ENCODE measurements at regions not wholly inside any gene's neighbourhood (a gene's known extent, or its start where the extent isn't known, plus 50 kb on each side); places are given as distances from the start of the nearest gene placed in this dataset.

DNA sequence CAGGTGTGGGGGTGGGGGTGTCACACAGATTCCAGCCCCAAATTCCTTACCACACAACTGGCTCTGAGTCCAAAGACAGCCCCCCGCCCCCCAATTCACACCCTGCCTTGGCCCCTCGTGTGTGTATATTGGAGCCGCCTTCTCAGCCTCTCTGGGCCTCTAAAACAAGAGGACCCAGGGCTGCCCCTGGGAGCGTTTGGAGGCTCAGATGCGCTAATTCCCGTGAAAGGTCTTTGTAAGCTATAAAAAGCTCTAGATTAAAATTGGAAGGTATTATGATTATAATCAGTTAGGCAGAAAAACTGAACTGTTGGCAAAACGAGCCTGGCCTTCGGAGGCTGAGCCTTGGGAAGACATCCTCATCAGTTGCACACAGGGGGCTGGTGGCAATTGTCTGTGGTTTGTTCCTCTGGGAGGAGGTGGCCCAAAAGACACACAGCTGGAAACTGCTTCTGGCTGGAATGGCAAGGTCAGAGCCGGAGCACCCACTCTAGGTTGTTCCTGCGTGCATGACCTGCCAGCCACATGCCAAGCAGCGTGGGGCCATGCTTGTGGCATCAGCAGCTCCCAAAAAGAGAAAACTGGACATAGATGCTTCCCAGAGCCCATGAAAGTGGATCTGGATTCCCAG is 118.5 kb downstream of the PHETA1 start:
- H3K4me3 ChIP-seq (ENCODE audit: low read depth, low read length): no peak overlapping the region
- TF ChIP-seq, protein P1, sequence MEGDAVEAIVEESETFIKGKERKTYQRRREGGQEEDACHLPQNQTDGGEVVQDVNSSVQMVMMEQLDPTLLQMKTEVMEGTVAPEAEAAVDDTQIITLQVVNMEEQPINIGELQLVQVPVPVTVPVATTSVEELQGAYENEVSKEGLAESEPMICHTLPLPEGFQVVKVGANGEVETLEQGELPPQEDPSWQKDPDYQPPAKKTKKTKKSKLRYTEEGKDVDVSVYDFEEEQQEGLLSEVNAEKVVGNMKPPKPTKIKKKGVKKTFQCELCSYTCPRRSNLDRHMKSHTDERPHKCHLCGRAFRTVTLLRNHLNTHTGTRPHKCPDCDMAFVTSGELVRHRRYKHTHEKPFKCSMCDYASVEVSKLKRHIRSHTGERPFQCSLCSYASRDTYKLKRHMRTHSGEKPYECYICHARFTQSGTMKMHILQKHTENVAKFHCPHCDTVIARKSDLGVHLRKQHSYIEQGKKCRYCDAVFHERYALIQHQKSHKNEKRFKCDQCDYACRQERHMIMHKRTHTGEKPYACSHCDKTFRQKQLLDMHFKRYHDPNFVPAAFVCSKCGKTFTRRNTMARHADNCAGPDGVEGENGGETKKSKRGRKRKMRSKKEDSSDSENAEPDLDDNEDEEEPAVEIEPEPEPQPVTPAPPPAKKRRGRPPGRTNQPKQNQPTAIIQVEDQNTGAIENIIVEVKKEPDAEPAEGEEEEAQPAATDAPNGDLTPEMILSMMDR (IDR thresholded peaks at IDR 0.05; ENCODE audit: control insufficient read depth, extremely low read depth, insufficient read depth): no peak
- no peak for DNase-seq (ENCODE audit: low read depth)

DNA sequence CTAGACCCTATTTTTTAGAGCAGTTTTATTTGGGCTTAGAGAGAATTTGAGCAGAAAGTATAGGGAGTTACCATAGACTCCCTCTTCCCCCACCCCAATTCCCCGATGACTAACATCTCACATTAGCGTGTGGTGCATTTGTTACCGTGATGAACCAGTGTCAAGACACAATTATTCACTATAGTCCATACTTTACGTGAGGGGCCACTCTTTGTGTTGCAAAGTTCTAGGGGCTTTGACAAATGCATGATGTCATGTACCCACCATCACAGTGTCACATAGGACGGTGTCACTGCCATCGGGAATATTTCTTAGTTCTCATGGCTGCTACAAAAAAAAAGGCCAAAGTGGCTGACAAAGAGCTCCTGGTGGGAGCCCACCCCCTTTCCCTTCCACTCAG is 119.1 kb downstream of the PHETA1 start:
- H3K4me3 ChIP-seq (ENCODE audit: low read depth, low read length): no peak overlapping the region
- no peak for DNase-seq (ENCODE audit: low read depth)
- TF ChIP-seq, protein P1 (IDR thresholded peaks at IDR 0.05; ENCODE audit: control insufficient read depth, extremely low read depth, insufficient read depth): no peak

DNA sequence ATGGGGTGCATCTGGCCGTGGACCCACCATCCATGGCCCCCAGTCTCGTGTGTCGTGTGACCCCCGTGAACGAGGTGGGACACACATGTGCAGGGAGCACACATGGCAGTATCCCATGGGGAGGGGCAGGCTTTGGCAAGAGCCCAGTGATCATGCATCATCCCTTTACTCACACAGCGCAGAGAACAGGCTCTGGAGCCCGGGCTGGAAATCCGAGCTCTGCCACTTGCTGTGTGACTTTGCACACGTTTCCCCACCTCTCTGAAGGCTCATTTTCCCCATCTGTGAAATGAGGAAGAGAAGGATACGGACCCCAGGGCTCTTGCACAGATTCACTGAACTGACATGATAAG is 119.9 kb downstream of the PHETA1 start:
- no peak overlapping the region for H3K4me3 ChIP-seq (ENCODE audit: low read depth, low read length)
- TF ChIP-seq, protein P1 (IDR thresholded peaks at IDR 0.05; ENCODE audit: control insufficient read depth, extremely low read depth, insufficient read depth): no peak
- no peak for DNase-seq (ENCODE audit: low read depth)

DNA sequence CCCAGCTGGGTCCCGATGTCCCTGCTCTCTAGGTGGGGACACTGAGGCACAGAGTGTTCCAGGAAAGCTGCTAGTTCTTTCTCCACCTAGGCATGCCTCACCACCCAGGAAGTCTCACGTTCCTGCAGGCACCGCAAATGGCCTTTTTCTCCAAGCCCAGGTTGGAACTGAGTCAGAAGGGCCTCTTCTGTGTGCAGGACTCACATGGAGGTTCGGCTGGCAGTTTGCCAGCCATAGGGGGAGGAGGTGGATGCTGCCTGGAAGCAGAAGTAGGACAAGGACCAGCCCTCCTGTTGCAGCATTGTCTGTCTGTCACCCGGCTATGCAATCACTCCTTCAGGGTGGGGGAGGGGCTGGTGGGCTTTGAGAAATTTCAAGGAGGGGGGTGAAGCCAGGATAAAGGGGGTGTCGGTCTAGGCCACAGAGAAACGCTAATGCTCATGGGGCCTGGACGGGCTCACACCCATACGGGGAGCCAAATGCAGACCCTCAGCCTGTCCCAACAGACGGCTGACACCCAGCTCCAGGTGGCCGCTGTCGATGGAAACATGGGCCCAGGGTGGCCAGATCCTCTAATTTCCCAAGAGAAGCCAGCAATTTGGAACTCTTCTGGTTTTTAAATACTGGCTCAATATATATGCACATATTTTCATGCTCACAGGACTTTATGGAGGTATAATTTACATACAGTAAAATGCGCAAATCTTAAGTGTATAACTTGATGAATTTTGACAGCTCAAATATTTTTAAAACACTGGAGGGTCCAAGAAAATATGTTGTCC is 120.5 kb downstream of the PHETA1 start:
- TF ChIP-seq, protein P1 (IDR thresholded peaks at IDR 0.05; ENCODE audit: control insufficient read depth, extremely low read depth, insufficient read depth): no peak
- no peak for DNase-seq (ENCODE audit: low read depth)
- no peak overlapping the region for H3K4me3 ChIP-seq (ENCODE audit: low read depth, low read length)

DNA sequence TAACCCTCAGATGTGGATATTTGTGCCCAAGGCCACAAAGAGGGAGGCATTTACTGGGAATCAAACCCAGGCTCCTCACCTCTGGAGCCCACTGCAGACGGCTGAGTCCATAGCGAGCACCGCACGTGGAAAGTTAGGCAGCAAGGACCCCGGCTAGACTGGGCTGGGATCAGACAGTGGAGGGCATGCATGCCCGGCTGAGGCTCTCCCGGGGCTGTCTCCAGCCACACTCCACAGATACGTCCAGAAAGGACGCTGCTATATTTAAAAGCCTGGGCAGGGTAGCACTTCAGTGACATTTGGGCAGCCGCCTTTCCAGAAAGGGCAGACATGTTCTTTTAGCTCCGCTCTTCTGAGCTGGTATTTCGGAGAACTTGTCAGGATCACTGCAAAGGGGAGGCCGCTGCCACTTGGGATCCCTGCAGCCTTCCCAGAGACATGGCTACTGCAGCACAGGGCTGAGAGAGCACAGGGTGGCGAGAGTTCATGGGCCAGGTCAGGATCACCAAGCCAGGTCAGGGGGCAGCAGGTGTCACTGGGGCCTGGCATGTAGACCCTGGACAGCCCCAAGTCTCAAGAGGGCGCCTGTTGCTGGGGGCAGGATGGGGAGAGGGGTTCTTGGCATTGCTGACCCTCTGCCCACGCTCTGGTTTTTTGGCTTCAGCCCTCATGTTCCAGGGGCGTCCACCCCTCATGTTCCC is 121.7 kb downstream of the PHETA1 start:
- no peak for DNase-seq (ENCODE audit: low read depth)
- TF ChIP-seq, protein P1 (IDR thresholded peaks at IDR 0.05; ENCODE audit: control insufficient read depth, extremely low read depth, insufficient read depth): no peak

DNA sequence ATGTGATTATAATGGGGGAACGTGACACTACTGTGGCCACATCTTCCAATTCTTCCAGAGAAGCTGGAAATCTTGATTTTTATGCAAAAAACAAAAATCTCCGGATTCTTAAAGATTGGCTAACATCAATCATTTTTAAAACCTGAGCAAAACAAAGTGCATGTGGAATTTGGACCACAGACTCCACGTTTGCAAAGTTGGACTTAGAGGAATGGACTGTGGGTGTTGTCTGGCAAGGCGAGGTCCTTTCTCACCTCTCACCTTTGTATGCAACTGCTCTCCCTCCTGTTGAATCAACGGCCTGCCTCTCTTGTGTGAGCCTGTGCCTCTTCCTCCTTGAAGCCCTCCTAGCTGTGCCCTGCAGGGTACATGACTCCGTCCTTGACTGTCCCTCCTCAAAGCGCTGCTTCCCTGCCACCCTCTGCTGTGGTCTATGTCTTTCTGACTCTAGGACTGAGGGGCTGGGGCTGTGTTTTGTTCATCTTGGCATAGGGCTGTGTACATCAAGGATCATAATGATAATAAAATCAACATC is 122.4 kb downstream of the PHETA1 start:
- TF ChIP-seq, protein P1 (IDR thresholded peaks at IDR 0.05; ENCODE audit: control insufficient read depth, extremely low read depth, insufficient read depth): no peak
- DNase-seq (ENCODE audit: low read depth): no peak
- no peak overlapping the region for H3K4me3 ChIP-seq (ENCODE audit: low read depth, low read length)

More for the DNA sequence above, 121.7 kb downstream of the PHETA1 start:
- no peak overlapping the region for H3K4me3 ChIP-seq (ENCODE audit: low read depth, low read length)
